ENCODE measurements at regions not wholly inside any gene's neighbourhood (a gene's known extent, or its start where the extent isn't known, plus 50 kb on each side); places are given as distances from the start of the nearest gene placed in this dataset.
"Not testable (repeated sequence)": the region's sequence is repeated elsewhere in the genome, so short reads cannot be mapped to it uniquely, and the experiment has no call there.

GRCh38 chrX:43278440-43278839 is 377.7 kb upstream of the MAOA start:
- intact Hi-C loops (cut with micrococcal nuclease; ENCODE audit: unreplicated experiment) = no loop called here
- H3K4me1 ChIP-seq (ENCODE audit: insufficient read depth, low read length, poor library complexity, severe bottlenecking) = peaks cover 4% of the 10 kb centered on the region
- no peaks in the 10 kb centered on the region for H3K79me2 ChIP-seq (ENCODE audit: insufficient read depth, low read depth, low read length)
- H2AFZ ChIP-seq (ENCODE audit: low read length) = no peak overlapping the region
- H3K36me3 ChIP-seq (ENCODE audit: insufficient read depth, low read length) = no peaks in the 10 kb centered on the region
- ChIA-PET CTCF (ENCODE audit: unreplicated experiment) (no interaction called here), POLR2A (no interaction called here)
- 0 out of 2 replicates have a peak, but pooled peaks cover 5% of the 10 kb centered on the region for H3K9me3 ChIP-seq (ENCODE audit: low read length)
- no peak overlapping the region for H3K4me2 ChIP-seq (ENCODE audit: low read length)
- H3K27ac ChIP-seq (ENCODE audit: low read depth, low read length, poor library complexity, severe bottlenecking) = no peak overlapping the region
- TF ChIP-seq, protein P1, sequence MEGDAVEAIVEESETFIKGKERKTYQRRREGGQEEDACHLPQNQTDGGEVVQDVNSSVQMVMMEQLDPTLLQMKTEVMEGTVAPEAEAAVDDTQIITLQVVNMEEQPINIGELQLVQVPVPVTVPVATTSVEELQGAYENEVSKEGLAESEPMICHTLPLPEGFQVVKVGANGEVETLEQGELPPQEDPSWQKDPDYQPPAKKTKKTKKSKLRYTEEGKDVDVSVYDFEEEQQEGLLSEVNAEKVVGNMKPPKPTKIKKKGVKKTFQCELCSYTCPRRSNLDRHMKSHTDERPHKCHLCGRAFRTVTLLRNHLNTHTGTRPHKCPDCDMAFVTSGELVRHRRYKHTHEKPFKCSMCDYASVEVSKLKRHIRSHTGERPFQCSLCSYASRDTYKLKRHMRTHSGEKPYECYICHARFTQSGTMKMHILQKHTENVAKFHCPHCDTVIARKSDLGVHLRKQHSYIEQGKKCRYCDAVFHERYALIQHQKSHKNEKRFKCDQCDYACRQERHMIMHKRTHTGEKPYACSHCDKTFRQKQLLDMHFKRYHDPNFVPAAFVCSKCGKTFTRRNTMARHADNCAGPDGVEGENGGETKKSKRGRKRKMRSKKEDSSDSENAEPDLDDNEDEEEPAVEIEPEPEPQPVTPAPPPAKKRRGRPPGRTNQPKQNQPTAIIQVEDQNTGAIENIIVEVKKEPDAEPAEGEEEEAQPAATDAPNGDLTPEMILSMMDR (conservative IDR thresholded peaks at IDR 0.05; ENCODE audit: low read length) = no peak
- TF ChIP-seq EZH2phosphoT487 (IDR thresholded peaks at IDR 0.05; ENCODE audit: borderline replicate concordance, low read depth, low read length) = no peak
- DNase-seq (ENCODE audit: low spot score) = no peak
- no peaks in the 10 kb centered on the region for H3K9me2 ChIP-seq (ENCODE audit: insufficient read depth, low read length)
- no peaks in the 10 kb centered on the region for H4K20me1 ChIP-seq (ENCODE audit: insufficient read depth, low read length)
- H3K4me3 ChIP-seq (ENCODE audit: low read depth, low read length, poor library complexity, severe bottlenecking) = no peak overlapping the region
- no TSS peak for BruUV-seq (replicated peaks)

- intact Hi-C loops (cut with micrococcal nuclease; ENCODE audit: unreplicated experiment) = no loop called here
Measured at GRCh38 chrX:43279341-43279808, 376.7 kb upstream of the MAOA start.

DNA sequence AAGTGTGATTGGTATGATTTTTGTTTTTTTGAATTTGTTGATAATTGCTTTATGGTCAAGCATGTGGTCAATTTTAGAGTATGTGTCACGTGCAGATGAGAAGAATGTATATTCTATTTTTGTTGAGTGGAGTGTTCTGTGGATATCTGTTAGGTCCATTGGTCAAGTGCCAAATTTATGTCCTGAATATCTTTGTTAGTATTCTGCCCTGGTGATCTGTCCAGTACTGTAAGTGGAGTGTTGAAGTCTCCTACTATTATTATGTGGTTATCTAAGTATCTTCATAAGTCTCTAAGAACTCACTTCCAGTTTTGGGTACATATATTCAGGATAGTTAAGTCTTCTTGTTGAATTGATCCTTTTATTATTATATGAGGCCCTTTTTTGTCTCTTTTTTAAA is 372.9 kb upstream of the MAOA start:
- Histone ChIP-seq H3K4me1 (ENCODE audit: insufficient read depth, low read length, poor library complexity, severe bottlenecking) (peaks cover 4% of the 10 kb centered on the region), H3K4me2 (ENCODE audit: low read length) (no peak overlapping the region), H4K20me1 (ENCODE audit: insufficient read depth, low read length) (no peaks in the 10 kb centered on the region), H3K27ac (ENCODE audit: low read depth, low read length, poor library complexity, severe bottlenecking) (no peak overlapping the region), H3K9me3 (ENCODE audit: low read length) (no peaks in the 10 kb centered on the region), H2AFZ (ENCODE audit: low read length) (no peak overlapping the region), H3K4me3 (ENCODE audit: low read depth, low read length, poor library complexity, severe bottlenecking) (no peak overlapping the region), H3K36me3 (ENCODE audit: insufficient read depth, low read length) (no peaks in the 10 kb centered on the region; the same call in 1 of the 2 replicates), H3K9me2 (ENCODE audit: insufficient read depth, low read length) (no peaks in the 10 kb centered on the region), H3K79me2 (ENCODE audit: insufficient read depth, low read depth, low read length) (no peaks in the 10 kb centered on the region)
- no peak for TF ChIP-seq EZH2phosphoT487 (IDR thresholded peaks at IDR 0.05; ENCODE audit: borderline replicate concordance, low read depth, low read length)
- TF ChIP-seq, protein P1 (conservative IDR thresholded peaks at IDR 0.05; ENCODE audit: low read length) = no peak
- ChIA-PET CTCF (ENCODE audit: unreplicated experiment) (no interaction called here), POLR2A (no interaction called here)
- no peak for DNase-seq (ENCODE audit: low spot score)
- no TSS peak for BruUV-seq (replicated peaks)
- intact Hi-C loops (cut with micrococcal nuclease; ENCODE audit: unreplicated experiment) = no loop called here

More at GRCh38 chrX:43279341-43279808, 376.7 kb upstream of the MAOA start:
- Histone ChIP-seq H3K4me1 (ENCODE audit: insufficient read depth, low read length, poor library complexity, severe bottlenecking) (peaks cover 4% of the 10 kb centered on the region), H3K27ac (ENCODE audit: low read depth, low read length, poor library complexity, severe bottlenecking) (no peak overlapping the region), H2AFZ (ENCODE audit: low read length) (no peak overlapping the region), H3K4me3 (ENCODE audit: low read depth, low read length, poor library complexity, severe bottlenecking) (no peak overlapping the region), H4K20me1 (ENCODE audit: insufficient read depth, low read length) (no peaks in the 10 kb centered on the region), H3K9me2 (ENCODE audit: insufficient read depth, low read length) (no peaks in the 10 kb centered on the region), H3K79me2 (ENCODE audit: insufficient read depth, low read depth, low read length) (no peaks in the 10 kb centered on the region), H3K36me3 (ENCODE audit: insufficient read depth, low read length) (no peaks in the 10 kb centered on the region), H3K4me2 (ENCODE audit: low read length) (no peak overlapping the region), H3K9me3 (ENCODE audit: low read length) (0 out of 2 replicates have a peak, but pooled peaks cover 3% of the 10 kb centered on the region)
- ChIA-PET CTCF (ENCODE audit: unreplicated experiment) (no interaction called here), POLR2A (no interaction called here)
- DNase-seq (ENCODE audit: low spot score) = no peak
- no TSS peak for BruUV-seq (replicated peaks)
- no peak for TF ChIP-seq EZH2phosphoT487 (IDR thresholded peaks at IDR 0.05; ENCODE audit: borderline replicate concordance, low read depth, low read length)
- TF ChIP-seq, protein P1 (conservative IDR thresholded peaks at IDR 0.05; ENCODE audit: low read length) = no peak

DNA sequence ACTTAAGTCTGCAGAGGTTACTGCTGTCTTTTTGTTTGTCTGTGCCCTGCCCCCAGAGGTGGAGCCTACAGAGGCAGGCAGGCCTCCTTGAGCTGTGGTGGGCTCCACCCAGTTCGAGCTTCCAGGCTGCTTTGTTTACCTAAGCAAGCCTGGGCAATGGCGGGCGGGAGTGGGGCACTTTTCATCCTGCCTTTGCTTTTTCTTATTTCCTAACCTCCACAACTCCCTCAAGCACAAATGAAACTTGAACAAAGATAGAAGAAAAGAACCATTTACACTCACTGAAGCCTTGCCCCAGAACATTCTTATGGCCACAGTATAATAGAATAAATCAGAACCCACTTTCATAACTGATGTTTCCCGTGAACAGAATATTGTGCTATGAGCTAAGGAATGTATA is 344.5 kb upstream of the MAOA start:
- H3K4me1 ChIP-seq (ENCODE audit: insufficient read depth, low read length, poor library complexity, severe bottlenecking); H3K36me3 ChIP-seq (ENCODE audit: insufficient read depth, low read length); POLR2A ChIA-PET; H3K4me2 ChIP-seq (ENCODE audit: low read length); H3K4me3 ChIP-seq (ENCODE audit: low read depth, low read length, poor library complexity, severe bottlenecking); CTCF ChIA-PET (ENCODE audit: unreplicated experiment); H3K79me2 ChIP-seq (ENCODE audit: insufficient read depth, low read depth, low read length); H3K27ac ChIP-seq (ENCODE audit: low read depth, low read length, poor library complexity, severe bottlenecking); H3K9me2 ChIP-seq (ENCODE audit: insufficient read depth, low read length); DNase-seq (ENCODE audit: low spot score); H3K9me3 ChIP-seq (ENCODE audit: low read length); H2AFZ ChIP-seq (ENCODE audit: low read length); BruUV-seq (replicated peaks); intact Hi-C loops (cut with micrococcal nuclease; ENCODE audit: unreplicated experiment); H4K20me1 ChIP-seq (ENCODE audit: insufficient read depth, low read length): not testable (repeated sequence)
